HG03571 (cell line): ENCODE measurements at regions not wholly inside any gene's neighbourhood (a gene's known extent, or its start where the extent isn't known, plus 50 kb on each side); places are given as distances from the start of the nearest gene placed in this dataset.

Experiments
- ATAC-seq: cut with Tn5 transposase; IDR thresholded peaks from one replicate; pipeline ENCODE4 v1.9.1; 2021; ENCODE audit not compliant: unreplicated experiment

- no peak for ATAC-seq
These were observed 834.0 kb downstream of the MAFB start for GRCh38 chr20:39855056-39855455.

GRCh38 chr20:39853636-39854035 is 835.4 kb downstream of the MAFB start:
- ATAC-seq = no peak

GRCh38 chr20:39853050-39853449 is 836.0 kb downstream of the MAFB start:
- no peak for ATAC-seq

- ATAC-seq = no peak
These were observed 837.6 kb downstream of the MAFB start for GRCh38 chr20:39851459-39851858.

- ATAC-seq = no peak
These were observed 838.2 kb downstream of the MAFB start for GRCh38 chr20:39850821-39851330.

- no peak for ATAC-seq
These were observed 838.8 kb downstream of the MAFB start for GRCh38 chr20:39850246-39850645.

GRCh38 chr20:39849664-39850063 is 839.4 kb downstream of the MAFB start:
- no peak for ATAC-seq

GRCh38 chr20:39849171-39849570 is 839.9 kb downstream of the MAFB start:
- ATAC-seq = no peak

GRCh38 chr20:39839399-39840119 is 849.5 kb downstream of the MAFB start:
- no peak for ATAC-seq

- no peak for ATAC-seq
These were observed 851.5 kb downstream of the MAFB start for GRCh38 chr20:39837561-39837960.

- no peak for ATAC-seq
These were observed 853.8 kb downstream of the MAFB start for GRCh38 chr20:39835130-39835842.

- no peak for ATAC-seq
These were observed 858.1 kb downstream of the MAFB start for GRCh38 chr20:39830903-39831302.

GRCh38 chr20:39829661-39830060 is 859.4 kb downstream of the MAFB start:
- ATAC-seq = peak; percentile 95

GRCh38 chr20:39829256-39829655 is 859.8 kb downstream of the MAFB start:
- ATAC-seq = peak; percentile 2

- ATAC-seq = no peak
These were observed 863.1 kb downstream of the MAFB start for GRCh38 chr20:39825950-39826349.

GRCh38 chr20:39825524-39825923 is 863.4 kb downstream of the DHX35 start:
- ATAC-seq = no peak

GRCh38 chr20:39823224-39823623 is 861.1 kb downstream of the DHX35 start:
- ATAC-seq = no peak

- no peak for ATAC-seq
These were observed 860.5 kb downstream of the DHX35 start for GRCh38 chr20:39822667-39823066.

GRCh38 chr20:39813190-39813829 is 851.2 kb downstream of the DHX35 start:
- no peak for ATAC-seq

- no peak for ATAC-seq
These were observed 850.0 kb downstream of the DHX35 start for GRCh38 chr20:39812116-39812515.

GRCh38 chr20:39810309-39810708 is 848.2 kb downstream of the DHX35 start:
- ATAC-seq = no peak

- no peak for ATAC-seq
These were observed 846.5 kb downstream of the DHX35 start for GRCh38 chr20:39808613-39809012.
